Activated T-cell treated with anti-CD3 and anti-CD28 coated beads for 1 hour (primary cell): ENCODE measurements at regions not wholly inside any gene's neighbourhood (a gene's known extent, or its start where the extent isn't known, plus 50 kb on each side); places are given as distances from the start of the nearest gene placed in this dataset.
"Not testable (repeated sequence)": the region's sequence is repeated elsewhere in the genome, so short reads cannot be mapped to it uniquely, and the experiment has no call there.

Experiments used
- DNase-seq: peaks from one replicate; pipeline ENCODE4 v3.0.0-alpha.2; 2020; ENCODE audit warnings: low read depth

DNA sequence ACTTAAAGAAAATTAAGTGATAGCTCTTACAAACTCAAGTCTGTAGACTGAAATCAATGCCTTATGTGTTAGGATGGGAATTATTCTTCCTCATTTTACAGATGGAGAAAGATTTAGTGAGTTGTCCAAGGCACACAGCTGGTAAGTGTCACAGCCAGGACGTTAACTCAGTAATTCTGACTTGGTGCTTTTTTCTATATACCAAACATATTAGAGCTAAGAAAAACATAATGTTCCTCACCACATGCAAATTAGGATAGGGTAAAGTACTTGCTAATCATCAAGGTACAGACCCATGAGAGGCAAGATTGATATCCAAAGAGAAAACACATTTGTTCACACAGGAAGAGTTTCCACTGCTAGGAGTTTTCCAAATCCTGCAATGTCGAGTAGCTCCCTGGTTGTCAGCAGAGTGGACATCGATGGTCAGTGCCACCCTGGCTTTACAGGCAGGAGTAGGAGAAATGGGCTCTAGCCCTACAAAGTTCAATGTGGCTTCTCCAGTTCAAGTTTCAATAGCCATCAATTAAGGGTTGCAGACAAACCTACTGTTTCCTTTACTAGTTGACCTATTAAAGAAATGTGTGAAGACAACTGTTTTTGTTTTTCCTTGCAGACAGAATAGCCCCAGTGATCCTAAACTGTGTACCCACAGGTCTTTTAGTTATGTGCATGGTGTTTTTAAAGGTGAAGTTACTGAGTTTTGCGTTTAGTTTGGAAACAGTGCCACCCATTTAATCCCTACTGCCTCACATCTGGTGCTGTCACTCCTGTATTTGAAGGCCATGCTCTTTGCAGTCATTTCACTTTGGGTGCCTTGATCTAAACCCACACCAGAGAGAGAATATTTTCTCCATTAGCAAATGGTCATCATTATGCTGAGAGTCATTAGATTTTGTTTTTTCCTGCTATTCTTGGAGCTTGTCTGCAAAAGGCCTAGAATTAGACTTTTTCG lies 460.8 kb upstream of the SMARCA2 start:
- no peak for DNase-seq

DNA sequence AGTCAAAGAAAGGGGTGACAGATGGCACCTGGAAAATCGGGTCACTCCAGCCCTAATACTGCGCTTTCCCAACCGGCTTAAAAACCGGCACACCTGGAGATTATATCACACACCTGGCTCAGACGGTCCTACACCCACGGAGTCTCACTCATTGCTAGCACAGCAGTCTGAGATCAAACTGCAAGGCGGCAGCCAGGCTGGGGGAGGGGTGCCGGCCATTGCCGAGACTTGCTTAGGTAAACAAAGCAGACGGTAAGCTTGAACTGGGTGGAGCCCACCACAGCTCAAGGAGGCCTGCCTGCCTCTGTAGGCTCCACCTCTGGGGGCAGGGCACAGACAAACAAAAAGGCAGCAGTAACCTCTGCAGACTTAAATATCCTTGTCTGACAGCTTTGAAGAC lies 456.5 kb upstream of the SMARCA2 start:
- not testable (repeated sequence) for DNase-seq

DNA sequence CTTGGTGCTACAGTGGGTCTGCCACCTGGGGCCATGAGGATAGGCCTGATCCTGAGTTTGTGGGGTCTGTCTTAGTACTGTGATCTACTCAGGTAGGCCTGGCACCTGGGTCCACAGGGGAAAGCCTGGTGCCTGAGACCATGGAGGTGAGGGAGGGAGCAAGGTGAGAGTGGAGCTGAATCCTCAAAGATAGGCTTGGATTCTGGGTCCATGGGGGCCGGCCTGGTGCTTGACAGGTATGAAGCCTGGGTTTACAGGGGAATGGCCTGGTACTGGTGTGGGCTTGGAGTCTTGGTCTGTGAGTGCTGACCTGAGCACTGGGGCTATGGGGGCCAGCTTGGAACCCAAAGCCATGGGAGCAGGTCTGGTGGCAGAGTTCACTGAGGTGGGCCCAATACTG lies 439.2 kb upstream of the SMARCA2 start:
- no peak for DNase-seq

DNA sequence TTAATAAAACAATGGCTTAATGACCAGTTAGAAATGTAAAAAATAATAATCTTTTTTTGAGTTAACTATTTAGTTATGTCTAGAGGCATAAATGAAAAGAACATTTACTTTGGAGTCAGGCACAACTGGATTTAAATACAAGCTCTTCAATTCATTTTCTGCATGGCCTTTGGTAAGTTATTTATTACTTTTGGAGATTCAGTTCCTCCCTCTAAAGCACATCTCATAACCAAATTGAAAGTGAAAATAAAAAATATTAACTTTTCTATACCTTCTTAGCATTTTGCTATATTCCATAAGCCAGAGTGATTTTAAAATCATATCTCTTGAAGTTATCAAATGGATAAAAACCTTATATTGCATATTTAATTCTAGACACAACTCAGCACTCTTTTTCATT lies 434.9 kb upstream of the SMARCA2 start:
- DNase-seq, result no peak

- DNase-seq, result no peak
Observed at GRCh38 chr9:1581926-1582325, 433.2 kb upstream of the SMARCA2 start.

DNA sequence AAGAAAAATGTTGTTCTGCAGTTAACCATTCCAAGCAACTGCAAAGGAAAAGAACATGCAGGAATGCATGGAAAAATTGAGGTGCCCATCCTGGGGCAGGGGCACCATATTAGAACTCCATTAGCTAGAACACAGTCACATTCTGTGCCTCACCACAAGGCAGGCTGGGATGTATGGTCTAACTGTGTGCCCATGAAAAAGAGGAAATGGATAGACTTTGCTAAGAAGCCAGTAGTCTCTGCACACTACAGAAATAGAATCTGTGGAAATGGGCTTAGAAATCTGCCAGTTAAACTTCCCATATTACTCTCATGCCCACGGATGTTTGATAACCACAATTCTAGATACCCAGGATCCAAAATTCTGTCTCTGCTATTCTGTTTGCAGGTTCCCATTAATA lies 423.8 kb upstream of the SMARCA2 start:
- no peak for DNase-seq

- DNase-seq, result no peak
Observed at GRCh38 chr9:1598270-1598669, 416.9 kb upstream of the SMARCA2 start.

DNA sequence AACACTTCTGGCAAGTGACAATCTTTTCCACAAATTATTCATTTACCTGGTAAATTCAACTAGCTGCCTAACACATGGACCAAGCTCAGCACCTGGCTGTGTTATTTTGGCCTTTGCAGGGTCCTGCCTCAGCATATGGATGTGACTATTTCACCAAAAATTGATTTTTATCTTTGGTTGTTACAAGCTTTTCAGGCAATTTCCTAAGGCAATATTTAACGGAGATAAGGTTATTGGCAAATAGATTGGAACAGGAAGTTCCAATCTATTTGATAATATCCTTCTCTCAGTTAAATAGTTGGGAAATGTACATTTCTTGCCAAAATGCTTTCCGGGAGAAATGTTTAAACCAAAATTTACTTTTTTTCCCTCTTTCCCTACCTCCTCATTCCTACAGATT lies 415.2 kb upstream of the SMARCA2 start:
- DNase-seq, result no peak

DNA sequence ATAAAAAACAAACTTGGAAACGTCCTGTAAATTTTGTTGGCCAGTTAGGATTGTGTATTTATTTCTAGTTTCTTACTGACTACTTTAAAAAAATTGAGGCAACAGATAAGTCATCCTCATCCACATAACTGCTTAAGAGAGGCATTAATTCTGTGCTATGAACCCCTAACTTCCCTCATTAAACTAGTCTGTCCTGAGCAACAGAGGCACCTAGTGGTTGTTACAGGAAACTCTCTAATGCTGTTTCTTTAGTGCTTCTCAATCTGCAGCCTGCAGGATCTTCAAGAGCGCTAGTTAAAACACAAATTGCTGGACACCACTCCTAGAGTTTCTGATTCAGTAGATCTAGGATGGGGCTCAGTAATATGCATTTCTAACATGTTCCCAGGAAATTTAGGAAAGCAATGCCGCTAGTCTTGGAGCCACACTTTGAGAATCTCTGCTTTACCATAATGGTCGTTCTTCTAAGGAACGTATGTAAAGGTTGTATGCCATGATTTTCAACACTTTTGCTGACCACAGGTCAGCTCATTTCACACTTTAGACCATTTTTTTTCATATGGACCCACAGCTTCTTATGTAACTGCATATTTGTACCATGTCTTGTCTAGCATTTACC lies 410.1 kb upstream of the SMARCA2 start:
- DNase-seq, result no peak

- no peak for DNase-seq
Observed at GRCh38 chr9:1606253-1606652, 408.9 kb upstream of the SMARCA2 start.

- DNase-seq, result no peak
Observed at GRCh38 chr9:1612886-1613285, 402.3 kb upstream of the SMARCA2 start.

GRCh38 chr9:1617419-1617818 lies 397.7 kb upstream of the SMARCA2 start:
- DNase-seq, result no peak

DNA sequence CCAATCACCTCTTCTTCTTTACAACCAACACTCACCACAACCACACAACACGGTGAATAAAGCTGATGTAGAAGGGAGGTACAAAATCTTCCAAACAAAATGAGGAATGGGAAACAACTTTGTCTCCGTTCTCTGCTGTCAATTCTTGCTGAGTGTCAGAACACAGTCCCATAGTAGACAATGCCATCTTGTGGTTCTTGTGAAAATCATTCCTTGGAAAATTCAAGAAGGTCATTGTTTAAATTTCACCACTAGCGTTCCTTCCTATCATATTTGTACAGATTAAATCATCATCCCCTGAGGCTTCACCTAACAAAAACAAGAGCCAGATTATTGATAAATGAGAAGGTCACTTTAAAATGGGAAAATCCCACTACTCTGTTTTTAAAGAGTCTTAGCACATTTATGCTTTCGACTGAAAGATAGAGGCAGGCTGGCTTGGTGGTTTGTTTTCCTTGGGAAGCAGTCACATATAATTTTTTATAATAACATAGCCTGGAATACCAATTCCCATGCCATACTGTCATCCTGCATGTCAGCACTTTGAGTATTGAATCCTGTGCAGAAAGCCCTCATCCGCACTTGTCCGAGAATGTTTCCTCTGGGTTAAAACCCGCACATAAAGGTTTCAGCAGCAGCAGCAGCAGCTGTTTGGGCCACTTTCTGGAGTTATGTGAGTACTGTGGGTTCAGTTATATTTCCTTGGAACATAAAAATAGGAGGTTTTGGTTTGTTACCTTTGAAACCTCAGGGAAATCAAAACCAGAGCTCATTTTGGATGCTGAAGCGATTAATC lies 395.0 kb upstream of the SMARCA2 start:
- no peak for DNase-seq

DNA sequence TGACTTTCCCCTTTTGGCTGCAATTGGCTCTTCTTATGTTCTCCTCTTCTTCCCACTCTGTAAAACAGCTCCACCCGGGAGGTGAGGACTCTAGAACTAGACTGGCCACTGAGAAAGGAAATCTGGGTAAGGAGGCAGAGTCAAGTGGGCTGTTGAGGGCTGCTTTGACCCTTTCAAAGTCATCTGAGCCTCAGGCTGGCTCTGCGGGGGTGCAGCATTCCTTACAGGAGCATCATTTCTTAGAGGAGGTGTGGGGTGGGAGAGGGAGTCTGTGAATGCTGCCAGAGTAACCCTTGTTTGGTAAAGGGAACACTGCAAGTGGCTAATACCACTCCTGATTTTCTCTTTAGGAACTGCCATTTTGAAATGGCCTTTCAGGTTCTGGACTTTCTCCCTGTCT lies 377.7 kb upstream of the SMARCA2 start:
- DNase-seq, result no peak

GRCh38 chr9:1639166-1639565 lies 376.0 kb upstream of the SMARCA2 start:
- DNase-seq, result no peak

- no peak for DNase-seq
Observed at GRCh38 chr9:1647776-1648175, 367.4 kb upstream of the SMARCA2 start.

DNA sequence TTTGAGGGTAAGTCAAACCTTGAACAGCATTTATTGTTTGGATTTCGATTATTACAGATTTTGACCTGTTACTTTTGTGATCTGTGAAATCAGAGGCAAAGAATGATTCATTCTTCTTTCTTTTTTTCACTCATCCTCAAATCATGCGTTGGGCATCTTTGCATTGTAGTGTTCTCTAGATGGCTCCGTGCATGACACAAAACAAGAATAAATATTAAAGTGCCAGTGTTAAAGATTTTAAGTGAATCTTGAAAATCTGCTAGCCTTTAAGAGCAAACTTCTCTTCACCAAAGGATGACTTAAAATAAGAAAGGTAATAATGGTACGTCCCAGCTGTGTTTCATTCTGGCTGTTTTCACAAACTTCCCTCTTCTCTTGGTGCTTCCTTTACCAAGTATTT lies 361.9 kb upstream of the SMARCA2 start:
- DNase-seq, result no peak

GRCh38 chr9:1658661-1659362 lies 356.3 kb upstream of the SMARCA2 start:
- no peak for DNase-seq

DNA sequence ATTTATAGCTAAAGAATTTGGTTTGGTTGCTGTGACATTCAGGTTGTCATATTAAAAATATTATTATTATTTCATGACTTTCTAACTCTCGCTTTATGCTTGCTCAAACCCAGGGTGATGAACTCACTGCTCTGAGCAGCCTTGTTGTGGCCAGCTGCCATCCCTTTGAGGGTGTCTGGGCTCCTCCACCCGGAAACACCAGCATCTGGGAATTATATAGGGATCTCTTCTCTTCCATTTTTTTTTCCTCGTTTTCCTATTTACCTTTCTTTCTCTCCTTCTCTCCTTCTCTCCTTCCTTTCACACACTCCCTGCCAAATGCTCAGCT lies 355.8 kb upstream of the SMARCA2 start:
- no peak for DNase-seq

GRCh38 chr9:1668441-1668840 lies 346.7 kb upstream of the SMARCA2 start:
- DNase-seq, result no peak

DNA sequence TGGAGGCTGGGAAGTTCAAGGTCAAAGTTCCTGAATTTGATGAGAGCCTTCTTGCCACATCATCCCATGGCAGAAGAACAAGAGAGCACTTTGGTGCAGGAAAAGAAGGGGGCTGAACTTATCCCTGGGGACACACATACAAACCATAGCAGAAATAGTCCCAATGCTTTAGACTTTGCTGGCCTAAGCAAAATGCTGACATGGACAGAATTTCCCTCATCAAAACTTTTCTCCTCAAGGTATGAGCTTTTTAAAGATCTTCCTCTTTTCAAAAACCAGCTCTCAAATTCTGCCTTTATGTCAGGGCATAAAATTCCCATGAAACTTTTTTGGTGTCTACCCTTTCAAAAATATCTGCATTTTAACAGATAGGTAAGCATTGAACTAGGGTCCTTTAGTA lies 341.8 kb upstream of the SMARCA2 start:
- DNase-seq, result no peak

GRCh38 chr9:1676771-1677170 lies 338.4 kb upstream of the SMARCA2 start:
- DNase-seq, result no peak
